ENCODE measurements at regions not wholly inside any gene's neighbourhood (a gene's known extent, or its start where the extent isn't known, plus 50 kb on each side); places are given as distances from the start of the nearest gene placed in this dataset.

DNA sequence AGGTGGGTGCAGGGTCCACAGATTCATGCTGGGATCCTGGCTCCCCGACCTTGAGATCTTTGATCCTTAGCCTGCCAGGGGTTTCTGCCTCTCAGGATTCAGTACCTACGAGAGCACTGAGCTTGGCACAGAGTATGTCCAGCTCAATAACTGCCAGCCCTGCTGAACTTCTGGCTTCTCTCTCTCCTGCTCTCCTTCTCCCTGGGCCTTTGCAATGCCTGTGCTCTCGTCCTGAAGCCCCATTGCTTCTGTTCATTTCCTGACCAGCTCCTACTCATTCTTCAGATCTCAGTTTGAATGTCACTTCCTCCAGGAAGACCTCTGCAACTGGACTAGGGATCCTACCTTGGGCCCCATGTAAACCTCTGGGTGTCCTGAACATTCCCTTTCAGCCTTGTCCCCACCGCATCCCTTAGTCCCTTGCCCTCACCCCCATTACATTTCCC lies 113.8 kb upstream of the HAAO start:
- no peaks in the 10 kb centered on the region for H3K9me2 ChIP-seq (replicated peaks; ENCODE audit: insufficient read depth)
- no peaks in the 10 kb centered on the region for H3K36me3 ChIP-seq (replicated peaks; ENCODE audit: insufficient read depth, low read depth)
- H3K4me2 ChIP-seq: peak overlapping the region; percentile 63
- H4K20me1 ChIP-seq (ENCODE audit: insufficient read depth, poor library complexity, severe bottlenecking): no peaks in the 10 kb centered on the region
- no peaks in the 10 kb centered on the region for H3K9me3 ChIP-seq (ENCODE audit: low read depth)
- no peak overlapping the region for H3K4me3 ChIP-seq
- TF ChIP-seq EZH2 (IDR thresholded peaks at IDR 0.05; ENCODE audit: borderline replicate concordance): no peak
- no peak for TF ChIP-seq CTCF (IDR thresholded peaks at IDR 0.05; ENCODE audit: poor library complexity)
- no peak for TF ChIP-seq EZH2phosphoT487 (IDR thresholded peaks at IDR 0.05; ENCODE audit: low read depth, severe bottlenecking, unreplicated experiment)
- H3K27me3 ChIP-seq: no peaks in the 10 kb centered on the region
- peak overlapping the region; percentile 90 for H3K27ac ChIP-seq
- WGBS (ENCODE audit: low lambda C conversion rate, missing lambda C conversion rate): 45% methylated on average over 4 of the region's 4 CpGs
- H3K79me2 ChIP-seq: no peaks in the 10 kb centered on the region
- peaks cover 33% of the 10 kb centered on the region for H3K4me1 ChIP-seq (ENCODE audit: insufficient read depth)
- no peak for DNase-seq (ENCODE audit: low spot score)
- no peak overlapping the region for H2AFZ ChIP-seq

- Histone ChIP-seq H3K27ac (peak overlapping the region; percentile 90), H3K9me2 (replicated peaks; ENCODE audit: insufficient read depth) (no peaks in the 10 kb centered on the region), H3K4me3 (no peak overlapping the region), H3K36me3 (replicated peaks; ENCODE audit: insufficient read depth, low read depth) (no peaks in the 10 kb centered on the region), H3K27me3 (no peaks in the 10 kb centered on the region), H3K9me3 (ENCODE audit: low read depth) (no peaks in the 10 kb centered on the region), H2AFZ (no peak overlapping the region), H3K79me2 (no peaks in the 10 kb centered on the region), H3K4me2 (peak overlapping the region; percentile 63), H3K4me1 (ENCODE audit: insufficient read depth) (peaks cover 39% of the 10 kb centered on the region), H4K20me1 (ENCODE audit: insufficient read depth, poor library complexity, severe bottlenecking) (no peaks in the 10 kb centered on the region)
- no peak for TF ChIP-seq EZH2phosphoT487 (IDR thresholded peaks at IDR 0.05; ENCODE audit: low read depth, severe bottlenecking, unreplicated experiment)
- peak; percentile 28 for TF ChIP-seq CTCF (IDR thresholded peaks at IDR 0.05; ENCODE audit: poor library complexity)
- WGBS (ENCODE audit: low lambda C conversion rate, missing lambda C conversion rate): 56% methylated on average over 25 of the region's 25 CpGs
- DNase-seq (ENCODE audit: low spot score): peak; percentile 54
Measured at GRCh38 chr2:42905341-42906110, 113.1 kb upstream of the HAAO start.

GRCh38 chr2:42904576-42904876 lies 112.1 kb upstream of the HAAO start:
- TF ChIP-seq EZH2phosphoT487 (IDR thresholded peaks at IDR 0.05; ENCODE audit: low read depth, severe bottlenecking, unreplicated experiment): no peak
- TF ChIP-seq CTCF (IDR thresholded peaks at IDR 0.05; ENCODE audit: poor library complexity): no peak
- no peak for TF ChIP-seq EZH2 (IDR thresholded peaks at IDR 0.05; ENCODE audit: borderline replicate concordance)
- Histone ChIP-seq H3K9me2 (replicated peaks; ENCODE audit: insufficient read depth) (no peaks in the 10 kb centered on the region), H3K79me2 (no peaks in the 10 kb centered on the region), H4K20me1 (ENCODE audit: insufficient read depth, poor library complexity, severe bottlenecking) (no peaks in the 10 kb centered on the region), H2AFZ (no peak overlapping the region), H3K27ac (no peak overlapping the region), H3K27me3 (no peaks in the 10 kb centered on the region), H3K4me3 (no peak overlapping the region), H3K4me1 (ENCODE audit: insufficient read depth) (peaks cover 48% of the 10 kb centered on the region), H3K36me3 (replicated peaks; ENCODE audit: insufficient read depth, low read depth) (no peaks in the 10 kb centered on the region), H3K4me2 (no peak overlapping the region), H3K9me3 (ENCODE audit: low read depth) (no peaks in the 10 kb centered on the region)
- 82% methylated on average over 3 of the region's 3 CpGs for WGBS (ENCODE audit: low lambda C conversion rate, missing lambda C conversion rate)
- DNase-seq (ENCODE audit: low spot score): no peak
